SK-N-MC (cell line): ENCODE measurements at regions not wholly inside any gene's neighbourhood (a gene's known extent, or its start where the extent isn't known, plus 50 kb on each side); places are given as distances from the start of the nearest gene placed in this dataset.

Experiments used
- EZH2 ChIP-seq: fragments of 200-600 bp; sonication (generic); IDR thresholded peaks from one replicate; pipeline ENCODE4 v1.6.1; 2017; ENCODE audit warnings: antibody characterized with exemption
- POLR2AphosphoS5 ChIP-seq: IDR thresholded peaks from 2 replicates; pipeline ENCODE4 v1.6.1; 2012; ENCODE audit warnings: mild to moderate bottlenecking, low read depth, low read length, borderline replicate concordance

DNA sequence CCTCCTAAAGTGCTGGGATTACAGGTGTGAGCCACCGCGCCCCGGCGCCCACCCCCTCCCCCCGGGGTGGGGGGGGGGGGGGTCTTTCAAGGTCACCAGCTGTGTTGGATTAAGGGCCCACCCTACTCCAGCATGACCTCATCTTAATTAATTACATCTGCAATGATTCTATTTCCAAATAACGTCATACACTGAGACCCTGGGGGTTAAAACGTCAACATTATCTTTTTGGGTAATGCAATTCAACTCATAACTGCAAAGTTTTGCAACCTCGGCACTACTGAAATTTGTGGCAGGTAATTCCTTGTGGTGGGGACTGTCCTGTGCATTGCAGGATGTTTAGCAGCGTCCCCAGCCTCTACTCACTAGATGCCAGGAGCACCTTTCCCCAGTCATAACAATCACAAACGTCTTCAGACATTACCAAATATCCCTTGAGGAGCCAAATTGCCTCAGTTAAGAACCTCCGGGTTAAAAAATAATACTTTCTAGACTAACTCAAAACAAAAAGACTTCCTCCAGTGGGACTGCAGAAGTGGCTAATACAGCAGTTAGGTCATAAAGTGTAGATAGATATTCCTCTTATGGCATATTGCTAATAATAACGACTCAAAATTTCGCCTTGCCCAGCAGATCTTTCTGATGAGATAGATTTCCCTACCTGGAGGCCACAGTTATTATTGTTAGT lies 233.0 kb upstream of the KAZN start:
- no peak for TF ChIP-seq POLR2AphosphoS5
- TF ChIP-seq EZH2, result no peak
